KMS-11 (cell line): ENCODE measurements at regions not wholly inside any gene's neighbourhood (a gene's known extent, or its start where the extent isn't known, plus 50 kb on each side); places are given as distances from the start of the nearest gene placed in this dataset.

Source experiments
- H2AFZ ChIP-seq: fragments of 200-600 bp; sonication (generic); 2 replicates; pipeline ENCODE4 v1.6.1; 2016; ENCODE audit warnings: antibody characterized with exemption, mixed run types, low read depth
- H3K27ac ChIP-seq: fragments of 200-600 bp; sonication (generic); 2 replicates; pipeline ENCODE4 v1.6.1; 2016; ENCODE audit warnings: mild to moderate bottlenecking, mixed run types
- H3K27me3 ChIP-seq: fragments of 200-600 bp; sonication (generic); 2 replicates; pipeline ENCODE4 v1.6.1; 2017; ENCODE audit warnings: mild to moderate bottlenecking, low read depth, mixed run types, moderate library complexity; ENCODE audit not compliant: insufficient read depth
- H3K36me3 ChIP-seq: fragments of 200-600 bp; sonication (generic); 2 replicates; pipeline ENCODE4 v1.6.1; 2017; ENCODE audit warnings: mild to moderate bottlenecking, mixed run types; ENCODE audit not compliant: insufficient read depth
- H3K4me1 ChIP-seq: fragments of 200-600 bp; sonication (generic); 2 replicates; pipeline ENCODE4 v1.6.1; 2016; ENCODE audit warnings: mild to moderate bottlenecking, low read depth, mixed run types; ENCODE audit not compliant: poor library complexity, severe bottlenecking
- H3K4me2 ChIP-seq: fragments of 200-600 bp; sonication (generic); 2 replicates; pipeline ENCODE4 v1.7.0; 2016; ENCODE audit warnings: mild to moderate bottlenecking, mixed run types
- H3K4me3 ChIP-seq: fragments of 200-600 bp; sonication (generic); IDR thresholded peaks from 2 replicates; pipeline ENCODE4 v1.6.1; 2017; ENCODE audit warnings: low read depth, low read length, mixed read lengths; ENCODE audit not compliant: insufficient read depth
- H3K79me2 ChIP-seq: fragments of 200-600 bp; sonication (generic); 2 replicates; pipeline ENCODE4 v1.6.1; 2016; ENCODE audit warnings: low read depth, mixed run types; ENCODE audit not compliant: insufficient read depth
- H3K9ac ChIP-seq: fragments of 200-600 bp; sonication (generic); 2 replicates; pipeline ENCODE4 v1.6.1; 2016; ENCODE audit warnings: mild to moderate bottlenecking, mixed run types
- H4K20me1 ChIP-seq: fragments of 200-600 bp; sonication (generic); 2 replicates; pipeline ENCODE4 v1.6.1; 2016; ENCODE audit warnings: mild to moderate bottlenecking, mixed run types; ENCODE audit not compliant: insufficient read depth
- TF ChIP-seq, protein P1 (sequence below): fragments of 200-600 bp; sonication (generic); conservative IDR thresholded peaks from 2 replicates; pipeline ENCODE4 v1.6.1; 2017; ENCODE audit warnings: low read depth, mild to moderate bottlenecking, antibody characterized with exemption, low read length, moderate library complexity, mixed read lengths

DNA sequence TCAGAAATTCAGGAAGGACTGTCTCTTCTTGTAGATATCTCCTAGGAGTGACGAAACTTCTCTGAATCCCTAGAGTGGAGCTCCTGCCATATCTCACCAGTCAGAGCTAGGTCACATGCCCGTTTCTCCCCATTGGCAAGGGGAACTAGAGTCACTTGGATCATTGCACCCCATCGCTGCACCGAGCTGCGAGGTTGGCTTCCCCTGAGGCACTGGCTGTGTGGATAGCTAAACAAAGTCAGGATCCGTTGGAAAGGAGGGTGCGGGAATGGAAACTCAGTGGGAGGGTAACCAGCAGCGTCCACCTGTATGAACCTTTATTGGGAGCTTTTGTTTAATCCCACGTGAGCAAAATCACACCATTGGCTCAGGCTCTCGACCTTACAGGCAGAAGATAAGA lies 283.8 kb downstream of the BRD1 start:
- H3K27me3 ChIP-seq = no peaks in the 10 kb centered on the region; the same call in 1 of the 2 replicates
- no peak overlapping the region for H3K4me3 ChIP-seq
- no peaks in the 10 kb centered on the region for H3K79me2 ChIP-seq
- H3K9ac ChIP-seq = no peak overlapping the region
- TF ChIP-seq, protein P1, sequence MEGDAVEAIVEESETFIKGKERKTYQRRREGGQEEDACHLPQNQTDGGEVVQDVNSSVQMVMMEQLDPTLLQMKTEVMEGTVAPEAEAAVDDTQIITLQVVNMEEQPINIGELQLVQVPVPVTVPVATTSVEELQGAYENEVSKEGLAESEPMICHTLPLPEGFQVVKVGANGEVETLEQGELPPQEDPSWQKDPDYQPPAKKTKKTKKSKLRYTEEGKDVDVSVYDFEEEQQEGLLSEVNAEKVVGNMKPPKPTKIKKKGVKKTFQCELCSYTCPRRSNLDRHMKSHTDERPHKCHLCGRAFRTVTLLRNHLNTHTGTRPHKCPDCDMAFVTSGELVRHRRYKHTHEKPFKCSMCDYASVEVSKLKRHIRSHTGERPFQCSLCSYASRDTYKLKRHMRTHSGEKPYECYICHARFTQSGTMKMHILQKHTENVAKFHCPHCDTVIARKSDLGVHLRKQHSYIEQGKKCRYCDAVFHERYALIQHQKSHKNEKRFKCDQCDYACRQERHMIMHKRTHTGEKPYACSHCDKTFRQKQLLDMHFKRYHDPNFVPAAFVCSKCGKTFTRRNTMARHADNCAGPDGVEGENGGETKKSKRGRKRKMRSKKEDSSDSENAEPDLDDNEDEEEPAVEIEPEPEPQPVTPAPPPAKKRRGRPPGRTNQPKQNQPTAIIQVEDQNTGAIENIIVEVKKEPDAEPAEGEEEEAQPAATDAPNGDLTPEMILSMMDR = no peak
- H3K36me3 ChIP-seq = no peaks in the 10 kb centered on the region
- H3K4me1 ChIP-seq = no peaks in the 10 kb centered on the region
- no peaks in the 10 kb centered on the region for H4K20me1 ChIP-seq
- no peak overlapping the region for H3K27ac ChIP-seq
- H3K4me2 ChIP-seq = no peak overlapping the region
- no peak overlapping the region for H2AFZ ChIP-seq

DNA sequence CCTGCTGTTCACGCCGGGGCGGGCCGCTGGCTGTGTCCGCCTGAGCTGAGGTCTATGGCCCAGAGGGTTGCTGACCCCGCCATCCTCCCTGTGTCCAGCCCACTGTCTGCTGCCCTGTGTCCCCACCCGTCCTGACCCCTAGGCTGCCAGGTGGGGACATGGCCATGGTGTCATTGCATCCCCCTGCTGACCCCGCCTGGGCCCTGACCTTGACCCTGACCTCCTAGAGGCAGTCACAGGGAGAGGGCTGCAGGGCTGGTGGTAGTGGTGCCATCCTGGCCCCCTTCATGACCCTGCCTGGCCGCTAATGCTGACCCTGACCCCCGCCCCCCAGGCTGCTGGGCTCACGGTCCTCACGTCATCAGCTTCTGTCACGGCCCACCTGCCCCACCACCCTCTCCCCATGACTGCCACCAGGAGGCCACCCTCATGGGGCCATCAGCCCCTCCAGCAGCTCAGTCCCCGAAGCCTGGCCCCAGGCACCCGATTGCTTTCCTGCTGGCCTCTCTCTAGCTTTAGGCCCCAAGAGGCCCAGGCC lies 285.9 kb downstream of the BRD1 start:
- H3K27ac ChIP-seq = no peak overlapping the region
- no peaks in the 10 kb centered on the region for H3K36me3 ChIP-seq
- no peak overlapping the region for H3K9ac ChIP-seq
- no peaks in the 10 kb centered on the region for H3K79me2 ChIP-seq
- H3K4me3 ChIP-seq = no peak overlapping the region
- no peak overlapping the region for H2AFZ ChIP-seq
- TF ChIP-seq, protein P1 = no peak
- no peaks in the 10 kb centered on the region for H3K4me1 ChIP-seq
- H4K20me1 ChIP-seq = no peaks in the 10 kb centered on the region
- no peak overlapping the region for H3K4me2 ChIP-seq
- H3K27me3 ChIP-seq = peaks cover 4% of the 10 kb centered on the region; the same call in 1 of the 2 replicates

DNA sequence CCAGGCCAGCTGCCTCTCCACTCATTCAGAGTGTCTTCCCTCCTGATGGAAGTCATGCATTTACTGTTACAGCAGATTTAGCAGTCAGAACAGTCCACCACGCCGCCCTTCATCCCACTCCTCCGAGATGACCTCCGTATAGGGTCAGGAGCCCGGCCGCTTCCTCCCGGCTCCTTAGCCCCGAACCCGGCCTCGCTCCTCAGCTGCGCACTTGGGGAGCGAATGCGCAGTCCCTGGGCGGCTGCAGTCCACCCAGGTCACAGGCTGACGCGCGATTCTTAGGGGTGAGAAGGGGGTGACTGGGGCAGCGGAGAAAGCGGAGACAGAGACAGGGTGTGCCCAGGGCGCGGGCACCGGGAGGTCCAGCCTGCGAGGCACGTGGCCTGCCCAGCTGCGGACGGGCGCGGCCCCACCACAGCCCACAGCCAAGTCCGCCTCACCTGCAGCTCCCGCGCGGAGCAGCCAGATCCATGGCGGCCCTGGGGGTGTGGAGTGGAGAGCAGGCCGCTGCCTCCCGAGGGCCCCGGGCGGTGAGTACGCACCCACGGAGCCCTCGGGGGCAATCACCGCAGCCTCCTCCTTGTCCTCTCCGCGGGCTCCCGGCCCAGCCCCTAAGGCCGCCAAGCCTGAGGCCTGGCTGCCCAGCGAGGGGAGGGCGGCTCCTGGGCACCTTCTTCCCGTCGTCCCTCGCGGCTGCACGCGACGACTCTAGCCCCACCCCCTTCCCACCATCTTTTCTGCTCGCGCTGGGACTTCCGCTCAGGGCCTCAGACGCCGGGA lies 286.6 kb downstream of the BRD1 start:
- H3K4me1 ChIP-seq = no peaks in the 10 kb centered on the region
- no peaks in the 10 kb centered on the region for H3K36me3 ChIP-seq

DNA sequence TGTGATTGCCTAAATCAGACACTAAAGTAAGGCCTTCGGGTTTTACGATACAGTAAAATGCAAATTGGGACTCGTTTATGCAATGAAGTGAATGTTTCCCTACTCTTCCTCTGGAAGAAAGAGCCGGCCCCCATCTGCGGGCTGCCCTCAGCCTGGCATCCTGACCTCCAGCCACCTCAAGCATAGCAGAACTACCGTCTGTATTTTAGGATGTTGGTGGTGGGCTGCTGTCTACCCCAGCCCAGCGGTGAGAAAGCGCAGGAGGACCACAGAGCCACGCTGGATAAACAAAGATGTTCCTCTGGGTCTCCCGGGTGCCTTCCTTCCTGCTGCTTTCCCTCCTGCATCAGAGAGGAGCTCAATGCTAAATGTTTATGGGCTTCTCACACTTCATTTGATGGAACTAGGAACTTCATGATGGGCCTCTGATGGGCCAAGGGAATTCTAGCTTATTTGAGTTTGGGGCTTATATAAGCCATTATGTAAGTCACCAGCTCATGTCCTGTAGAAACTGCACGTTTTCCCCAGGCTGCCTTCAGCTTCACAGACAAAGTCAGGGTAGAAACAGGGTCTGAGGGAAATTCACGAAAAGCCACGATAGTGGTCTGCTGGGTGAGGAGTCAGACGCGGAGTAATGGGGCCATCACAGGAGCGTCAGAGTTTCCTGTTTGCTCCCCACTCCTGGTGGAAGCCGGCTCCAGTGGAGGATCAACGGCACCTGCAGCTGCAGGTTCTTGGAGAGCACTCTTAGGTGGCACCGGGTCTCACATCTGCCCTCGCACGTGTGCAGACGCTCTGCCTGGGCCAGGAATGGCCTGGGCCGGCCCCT lies 287.4 kb downstream of the BRD1 start:
- Histone ChIP-seq H3K79me2 (no peaks in the 10 kb centered on the region), H3K4me1 (no peaks in the 10 kb centered on the region), H3K27me3 (peaks cover 4% of the 10 kb centered on the region; the same call in 1 of the 2 replicates), H3K9ac (no peak overlapping the region), H3K36me3 (no peaks in the 10 kb centered on the region), H3K4me2 (no peak overlapping the region), H3K27ac (no peak overlapping the region), H4K20me1 (no peaks in the 10 kb centered on the region), H2AFZ (no peak overlapping the region), H3K4me3 (no peak overlapping the region)
- TF ChIP-seq, protein P1 = no peak

More for the DNA sequence above, 286.6 kb downstream of the BRD1 start:
- Histone ChIP-seq H3K79me2 (no peaks in the 10 kb centered on the region), H2AFZ (no peak overlapping the region), H4K20me1 (no peaks in the 10 kb centered on the region), H3K4me3 (no peak overlapping the region), H3K27me3 (peaks cover 4% of the 10 kb centered on the region; the same call in 1 of the 2 replicates), H3K9ac (no peak overlapping the region), H3K4me2 (no peak overlapping the region), H3K27ac (no peak overlapping the region)
- TF ChIP-seq, protein P1 = no peak
